ENCODE measurements at regions not wholly inside any gene's neighbourhood (a gene's known extent, or its start where the extent isn't known, plus 50 kb on each side); places are given as distances from the start of the nearest gene placed in this dataset.

DNA sequence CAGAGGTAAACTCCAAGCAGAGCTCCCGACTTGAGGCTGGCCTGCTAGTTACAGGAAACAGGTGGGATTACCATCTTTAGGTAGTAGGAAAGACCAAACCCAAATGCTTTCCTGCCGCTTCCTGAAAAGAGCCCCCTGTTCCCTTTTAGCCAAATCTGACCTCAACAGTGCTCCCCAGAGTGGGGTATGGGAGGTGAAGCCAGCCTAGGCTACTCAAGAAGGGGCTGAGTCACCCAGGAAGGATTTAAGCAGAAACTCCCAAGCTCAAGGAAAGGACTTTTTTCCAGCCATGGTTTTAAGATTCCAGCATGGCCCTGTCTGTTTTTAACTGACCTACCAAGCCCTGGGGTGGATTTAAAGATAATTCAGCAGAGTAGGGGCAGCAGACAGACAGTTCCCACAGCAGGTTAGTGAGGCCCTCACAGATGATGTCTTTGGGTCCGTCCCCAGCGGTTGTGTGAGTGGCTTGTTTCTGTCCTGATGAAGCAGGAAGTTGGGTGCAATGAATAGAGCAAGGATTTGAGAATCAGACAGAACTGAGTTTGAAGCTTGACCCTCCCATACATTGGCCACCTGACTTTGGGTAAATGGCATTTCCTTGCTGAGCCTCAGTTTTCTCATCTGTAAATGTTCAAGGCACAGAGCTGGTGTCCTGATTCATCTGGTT, 76.9 kb upstream of the MAFB start:
- DNase-seq (ENCODE audit: low read depth, low spot score): no peak
- no peak overlapping the region for H3K27ac ChIP-seq
- H3K36me3 ChIP-seq (ENCODE audit: insufficient read depth, low read length): no peaks in the 10 kb centered on the region
- TF ChIP-seq EZH2 (IDR thresholded peaks at IDR 0.05) (no peak), FOXP2 (optimal IDR thresholded peaks at IDR 0.05; ENCODE audit: control extremely low read depth, extremely low read length, insufficient read depth) (no peak), POLR2AphosphoS5 (IDR thresholded peaks at IDR 0.05; ENCODE audit: borderline replicate concordance, low read depth, low read length) (no peak)
- no peak overlapping the region for H3K4me3 ChIP-seq
- no peaks in the 10 kb centered on the region for H3K9me3 ChIP-seq (ENCODE audit: low read depth, low read length)
- no peak overlapping the region for H3K9ac ChIP-seq (ENCODE audit: insufficient read length)

DNA sequence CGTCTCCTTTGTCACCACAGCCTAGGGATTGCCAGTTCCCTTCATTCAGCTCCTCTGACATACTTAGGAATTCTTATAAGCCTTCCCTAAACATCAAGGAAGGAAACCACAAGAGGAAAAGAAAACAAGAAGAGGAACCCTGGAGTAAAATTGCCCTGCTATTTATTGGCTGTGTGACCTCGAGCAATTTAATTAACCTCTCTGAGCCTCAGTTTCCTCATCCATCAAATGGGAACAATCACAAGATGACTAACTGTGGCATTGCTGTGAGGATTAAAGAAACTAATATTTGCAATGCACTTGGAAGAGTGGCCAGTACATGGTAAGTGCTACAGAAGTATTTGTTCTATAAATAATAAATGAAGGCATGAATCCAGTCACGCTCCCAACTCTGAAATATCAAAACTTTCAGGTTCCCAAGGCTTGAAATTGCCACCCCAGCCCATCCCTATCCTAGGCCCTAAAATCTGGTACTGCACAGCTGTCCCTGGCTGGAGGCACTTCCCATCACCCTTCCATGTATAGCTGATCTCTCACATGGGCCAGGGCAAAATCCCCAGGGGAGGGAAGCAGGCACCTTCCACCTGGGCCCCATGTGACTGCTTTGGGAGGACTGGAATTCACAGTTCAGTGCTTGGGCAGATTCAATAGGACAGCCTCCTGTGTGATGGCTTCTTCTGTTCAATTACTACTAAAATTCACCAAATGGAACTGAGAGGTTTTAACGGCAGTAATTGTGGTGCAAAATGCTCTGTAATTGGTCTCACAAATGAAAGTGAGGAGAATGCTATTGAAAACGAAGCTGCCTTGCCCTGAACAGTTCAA, 78.0 kb upstream of the MAFB start:
- no peaks in the 10 kb centered on the region for H3K9me3 ChIP-seq (ENCODE audit: low read depth, low read length)
- no peak for TF ChIP-seq EZH2 (IDR thresholded peaks at IDR 0.05)
- TF ChIP-seq POLR2AphosphoS5 (IDR thresholded peaks at IDR 0.05; ENCODE audit: borderline replicate concordance, low read depth, low read length): no peak
- no peak for TF ChIP-seq FOXP2 (optimal IDR thresholded peaks at IDR 0.05; ENCODE audit: control extremely low read depth, extremely low read length, insufficient read depth)
- H3K27ac ChIP-seq: no peak overlapping the region
- H3K4me3 ChIP-seq: no peak overlapping the region
- no peak overlapping the region for H3K9ac ChIP-seq (ENCODE audit: insufficient read length)
- no peak for DNase-seq (ENCODE audit: low read depth, low spot score)
- no peaks in the 10 kb centered on the region for H3K36me3 ChIP-seq (ENCODE audit: insufficient read depth, low read length)

DNA sequence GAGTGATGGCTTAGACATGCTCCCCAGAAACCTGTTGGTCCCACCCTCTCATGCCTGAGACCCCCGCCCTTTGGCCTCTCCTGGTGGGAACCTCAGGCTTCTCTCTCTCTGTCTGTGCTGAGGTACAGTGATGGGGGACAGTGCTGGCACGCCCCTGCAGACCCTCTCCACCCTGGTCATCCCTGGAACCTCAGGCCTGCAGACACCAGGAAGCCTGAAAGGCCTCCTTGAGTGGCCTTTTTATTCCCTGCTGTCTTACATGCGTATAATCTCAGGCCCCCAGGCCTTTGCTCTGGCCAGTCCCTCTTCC, 78.5 kb upstream of the MAFB start:
- no peak overlapping the region for H3K9ac ChIP-seq (ENCODE audit: insufficient read length)
- TF ChIP-seq EZH2 (IDR thresholded peaks at IDR 0.05) (no peak), POLR2AphosphoS5 (IDR thresholded peaks at IDR 0.05; ENCODE audit: borderline replicate concordance, low read depth, low read length) (no peak), FOXP2 (optimal IDR thresholded peaks at IDR 0.05; ENCODE audit: control extremely low read depth, extremely low read length, insufficient read depth) (no peak)
- no peak overlapping the region for H3K4me3 ChIP-seq
- H3K36me3 ChIP-seq (ENCODE audit: insufficient read depth, low read length): no peaks in the 10 kb centered on the region
- no peak overlapping the region for H3K27ac ChIP-seq
- H3K9me3 ChIP-seq (ENCODE audit: low read depth, low read length): no peaks in the 10 kb centered on the region
- DNase-seq (ENCODE audit: low read depth, low spot score): no peak

GRCh38 chr20:40768105-40768504, 79.1 kb upstream of the MAFB start:
- H3K27ac ChIP-seq: no peak overlapping the region
- no peak overlapping the region for H3K4me3 ChIP-seq
- H3K9ac ChIP-seq (ENCODE audit: insufficient read length): no peak overlapping the region
- H3K9me3 ChIP-seq (ENCODE audit: low read depth, low read length): no peaks in the 10 kb centered on the region
- no peak for DNase-seq (ENCODE audit: low read depth, low spot score)
- no peak for TF ChIP-seq POLR2AphosphoS5 (IDR thresholded peaks at IDR 0.05; ENCODE audit: borderline replicate concordance, low read depth, low read length)
- TF ChIP-seq FOXP2 (optimal IDR thresholded peaks at IDR 0.05; ENCODE audit: control extremely low read depth, extremely low read length, insufficient read depth): no peak
- no peak for TF ChIP-seq EZH2 (IDR thresholded peaks at IDR 0.05)
- no peaks in the 10 kb centered on the region for H3K36me3 ChIP-seq (ENCODE audit: insufficient read depth, low read length)

DNA sequence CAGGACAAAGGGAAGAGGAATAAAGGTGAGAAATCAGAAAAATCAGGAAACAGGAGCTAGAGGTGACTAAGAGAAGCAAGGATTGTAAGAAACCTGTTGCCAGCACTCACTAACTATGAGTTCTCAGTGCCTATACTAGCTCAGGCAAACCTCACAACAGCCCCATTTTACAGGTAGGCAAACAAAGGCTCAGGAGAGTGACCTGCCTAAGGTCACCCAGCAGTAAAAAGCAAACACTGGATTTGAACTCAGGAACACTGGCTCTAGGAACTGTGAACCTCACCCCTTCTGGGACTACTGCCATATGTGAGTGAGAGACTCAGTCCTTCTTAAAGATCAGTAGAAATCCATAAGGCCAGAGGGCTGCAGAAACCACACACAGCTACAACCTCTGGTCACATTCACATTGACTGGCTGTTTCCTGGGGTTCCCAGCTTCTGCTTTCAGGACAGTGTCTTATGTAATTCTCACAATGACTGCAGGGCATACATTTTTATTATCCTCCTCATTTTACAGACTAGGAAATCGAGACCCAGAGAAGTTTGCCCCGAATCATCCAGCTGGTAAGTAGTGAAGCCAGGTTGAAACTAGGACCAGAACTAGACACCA, 80.7 kb upstream of the MAFB start:
- TF ChIP-seq EZH2 (IDR thresholded peaks at IDR 0.05): no peak
- Histone ChIP-seq H3K9me3 (ENCODE audit: low read depth, low read length) (no peaks in the 10 kb centered on the region), H3K27ac (no peak overlapping the region), H3K4me3 (no peak overlapping the region), H3K36me3 (ENCODE audit: insufficient read depth, low read length) (no peaks in the 10 kb centered on the region), H3K9ac (ENCODE audit: insufficient read length) (no peak overlapping the region)
- DNase-seq (ENCODE audit: low read depth, low spot score): no peak

- no peak for TF ChIP-seq FOXP2 (optimal IDR thresholded peaks at IDR 0.05; ENCODE audit: control extremely low read depth, extremely low read length, insufficient read depth)
- no peak for TF ChIP-seq EZH2 (IDR thresholded peaks at IDR 0.05)
- no peak for TF ChIP-seq POLR2AphosphoS5 (IDR thresholded peaks at IDR 0.05; ENCODE audit: borderline replicate concordance, low read depth, low read length)
- no peak for DNase-seq (ENCODE audit: low read depth, low spot score)
These were observed 81.7 kb upstream of the MAFB start for GRCh38 chr20:40770564-40771307.

DNA sequence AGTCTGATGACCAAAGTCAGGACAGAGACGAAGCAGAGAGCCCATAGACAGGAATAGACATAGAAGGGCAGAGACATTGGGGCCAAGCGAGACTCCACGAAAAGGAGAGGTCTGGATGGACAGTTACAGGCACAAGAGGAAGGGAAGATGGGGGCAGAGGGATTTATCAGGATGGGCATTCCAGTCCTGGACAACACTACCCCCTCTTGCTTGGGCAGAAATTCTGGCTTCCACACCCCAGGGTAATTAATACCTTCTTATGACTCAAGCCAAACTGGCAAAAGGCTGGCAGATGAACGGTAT, 82.2 kb upstream of the MAFB start:
- Histone ChIP-seq H3K36me3 (ENCODE audit: insufficient read depth, low read length) (no peaks in the 10 kb centered on the region), H3K9me3 (ENCODE audit: low read depth, low read length) (no peaks in the 10 kb centered on the region), H3K4me3 (no peak overlapping the region), H3K27ac (no peak overlapping the region), H3K9ac (ENCODE audit: insufficient read length) (no peak overlapping the region)
- no peak for TF ChIP-seq FOXP2 (optimal IDR thresholded peaks at IDR 0.05; ENCODE audit: control extremely low read depth, extremely low read length, insufficient read depth)
- no peak for TF ChIP-seq EZH2 (IDR thresholded peaks at IDR 0.05)
- TF ChIP-seq POLR2AphosphoS5 (IDR thresholded peaks at IDR 0.05; ENCODE audit: borderline replicate concordance, low read depth, low read length): no peak
- DNase-seq (ENCODE audit: low read depth, low spot score): no peak

More at GRCh38 chr20:40770564-40771307, 81.7 kb upstream of the MAFB start:
- H3K9ac ChIP-seq (ENCODE audit: insufficient read length): no peak overlapping the region
- H3K36me3 ChIP-seq (ENCODE audit: insufficient read depth, low read length): no peaks in the 10 kb centered on the region
- H3K4me3 ChIP-seq: no peak overlapping the region
- H3K27ac ChIP-seq: no peak overlapping the region
- no peaks in the 10 kb centered on the region for H3K9me3 ChIP-seq (ENCODE audit: low read depth, low read length)

DNA sequence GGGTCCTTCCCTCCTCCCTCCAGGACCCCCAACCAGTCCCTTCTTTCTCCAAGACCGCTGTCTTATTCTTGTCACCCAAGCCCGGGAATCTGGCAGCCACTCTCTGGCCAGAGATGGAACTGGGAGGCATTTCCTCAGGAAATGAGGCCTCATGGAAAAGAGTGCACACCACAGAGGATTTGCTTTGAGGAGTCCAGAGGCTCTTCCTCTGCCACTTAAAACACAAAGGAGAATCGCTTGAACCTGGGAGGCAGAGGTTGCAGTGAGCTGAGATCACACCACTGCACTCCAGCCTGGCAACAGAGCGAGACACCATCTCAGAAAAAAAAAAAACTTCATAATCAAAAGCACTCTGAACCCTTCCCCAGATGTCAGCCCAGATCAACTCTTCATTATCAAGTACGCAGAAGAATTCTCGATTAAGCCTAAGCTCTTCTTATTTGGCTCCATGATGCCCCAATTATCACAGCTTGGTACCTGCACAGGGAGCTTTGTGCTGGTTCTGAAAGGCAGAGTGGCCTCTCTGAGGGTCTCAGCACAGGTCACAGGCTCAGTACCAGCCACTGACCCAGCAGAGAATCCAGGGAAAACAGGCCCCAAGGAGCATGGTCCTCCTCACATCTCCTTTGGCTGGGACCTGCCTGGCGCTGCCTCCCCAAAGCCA, 82.9 kb upstream of the MAFB start:
- TF ChIP-seq POLR2AphosphoS5 (IDR thresholded peaks at IDR 0.05; ENCODE audit: borderline replicate concordance, low read depth, low read length): no peak
- TF ChIP-seq EZH2 (IDR thresholded peaks at IDR 0.05): no peak
- no peak for TF ChIP-seq FOXP2 (optimal IDR thresholded peaks at IDR 0.05; ENCODE audit: control extremely low read depth, extremely low read length, insufficient read depth)
- DNase-seq (ENCODE audit: low read depth, low spot score): no peak
- no peaks in the 10 kb centered on the region for H3K36me3 ChIP-seq (ENCODE audit: insufficient read depth, low read length)
- no peak overlapping the region for H3K4me3 ChIP-seq
- no peaks in the 10 kb centered on the region for H3K9me3 ChIP-seq (ENCODE audit: low read depth, low read length)
- H3K9ac ChIP-seq (ENCODE audit: insufficient read length): no peak overlapping the region
- no peak overlapping the region for H3K27ac ChIP-seq
